ENCODE measurements at regions not wholly inside any gene's neighbourhood (a gene's known extent, or its start where the extent isn't known, plus 50 kb on each side); places are given as distances from the start of the nearest gene placed in this dataset.

DNA sequence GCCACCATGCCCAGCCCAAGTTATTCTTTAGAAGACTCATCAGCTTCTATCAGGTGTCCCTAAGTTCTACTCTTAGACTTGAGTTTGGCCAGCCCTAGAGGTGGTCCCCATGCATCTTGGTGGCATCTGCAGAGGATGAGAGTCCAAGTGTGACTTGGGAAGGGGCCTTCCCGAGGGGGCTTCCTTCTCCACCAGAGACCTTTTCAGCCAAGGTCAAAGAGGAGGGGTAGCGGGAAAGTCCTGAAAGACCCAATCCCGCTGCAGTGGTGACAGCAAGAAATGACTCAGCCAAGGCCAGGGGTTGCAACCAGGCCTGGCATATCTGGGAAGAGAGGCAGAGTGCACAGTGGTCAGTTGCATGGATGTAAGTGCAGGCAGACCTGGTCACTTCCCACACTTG is 61.7 kb upstream of the MGMT start:
- TF ChIP-seq, protein P1, sequence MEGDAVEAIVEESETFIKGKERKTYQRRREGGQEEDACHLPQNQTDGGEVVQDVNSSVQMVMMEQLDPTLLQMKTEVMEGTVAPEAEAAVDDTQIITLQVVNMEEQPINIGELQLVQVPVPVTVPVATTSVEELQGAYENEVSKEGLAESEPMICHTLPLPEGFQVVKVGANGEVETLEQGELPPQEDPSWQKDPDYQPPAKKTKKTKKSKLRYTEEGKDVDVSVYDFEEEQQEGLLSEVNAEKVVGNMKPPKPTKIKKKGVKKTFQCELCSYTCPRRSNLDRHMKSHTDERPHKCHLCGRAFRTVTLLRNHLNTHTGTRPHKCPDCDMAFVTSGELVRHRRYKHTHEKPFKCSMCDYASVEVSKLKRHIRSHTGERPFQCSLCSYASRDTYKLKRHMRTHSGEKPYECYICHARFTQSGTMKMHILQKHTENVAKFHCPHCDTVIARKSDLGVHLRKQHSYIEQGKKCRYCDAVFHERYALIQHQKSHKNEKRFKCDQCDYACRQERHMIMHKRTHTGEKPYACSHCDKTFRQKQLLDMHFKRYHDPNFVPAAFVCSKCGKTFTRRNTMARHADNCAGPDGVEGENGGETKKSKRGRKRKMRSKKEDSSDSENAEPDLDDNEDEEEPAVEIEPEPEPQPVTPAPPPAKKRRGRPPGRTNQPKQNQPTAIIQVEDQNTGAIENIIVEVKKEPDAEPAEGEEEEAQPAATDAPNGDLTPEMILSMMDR (IDR thresholded peaks at IDR 0.05; ENCODE audit: insufficient read depth, low read depth, low read length, missing control alignments), result no peak
- DNase-seq (ENCODE audit: low read depth), result no peak

DNA sequence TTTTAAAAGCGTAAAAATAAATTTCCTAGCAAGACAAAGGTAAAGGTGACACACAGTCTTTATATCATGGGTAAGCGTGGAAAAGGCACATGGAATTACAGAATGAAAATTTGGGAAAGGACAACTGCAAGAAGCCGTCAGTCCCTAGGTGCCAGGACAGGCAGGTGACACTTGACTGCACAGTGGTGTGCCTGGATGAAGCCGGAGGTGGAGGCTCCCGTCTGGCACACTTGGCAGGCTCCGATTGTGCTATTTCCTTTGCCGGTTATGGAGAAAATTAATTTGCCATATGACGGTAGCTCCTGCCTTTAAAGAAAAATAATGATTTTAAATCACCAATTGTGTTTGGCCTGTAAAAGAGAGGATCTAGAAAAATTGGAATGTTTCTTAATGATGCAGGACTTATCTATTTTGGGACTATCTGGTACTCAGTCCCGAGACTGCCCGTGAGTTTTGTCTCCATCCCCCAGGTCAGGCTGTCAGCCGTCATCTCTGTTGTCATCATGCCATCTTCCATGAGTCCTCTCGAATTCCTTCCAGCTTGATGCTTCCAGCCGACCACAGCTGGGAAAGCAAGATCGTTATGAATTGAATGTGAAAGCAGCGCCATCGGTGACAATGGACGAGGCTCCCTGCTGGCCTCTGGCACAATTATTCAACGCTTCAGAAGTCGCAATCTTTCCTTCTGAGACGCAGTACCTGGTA is 56.2 kb upstream of the MGMT start:
- TF ChIP-seq, protein P1 (IDR thresholded peaks at IDR 0.05; ENCODE audit: insufficient read depth, low read depth, low read length, missing control alignments), result no peak
- no peak for DNase-seq (ENCODE audit: low read depth)
- no peak overlapping the region for H3K4me3 ChIP-seq (ENCODE audit: low read depth, low read length)

More for the DNA sequence above, 61.7 kb upstream of the MGMT start:
- no peak overlapping the region for H3K4me3 ChIP-seq (ENCODE audit: low read depth, low read length)

DNA sequence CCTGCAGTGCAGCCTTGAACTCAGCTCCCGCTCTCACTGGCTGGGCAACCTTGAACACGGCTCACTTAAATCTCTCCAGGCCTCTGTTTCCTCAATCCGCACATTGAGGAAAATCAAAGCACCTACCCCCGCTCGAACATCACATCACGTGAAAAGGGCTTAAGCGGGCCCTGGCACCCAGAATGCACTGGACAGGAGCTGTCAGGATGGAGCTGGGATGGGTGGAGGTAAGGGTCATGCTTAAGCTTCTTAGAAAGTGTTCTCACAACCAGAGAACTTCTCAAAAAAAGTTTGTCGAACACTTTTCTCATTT is 55.7 kb upstream of the MGMT start:
- H3K4me3 ChIP-seq (ENCODE audit: low read depth, low read length), result no peak overlapping the region
- TF ChIP-seq, protein P1 (IDR thresholded peaks at IDR 0.05; ENCODE audit: insufficient read depth, low read depth, low read length, missing control alignments), result no peak
- no peak for DNase-seq (ENCODE audit: low read depth)

DNA sequence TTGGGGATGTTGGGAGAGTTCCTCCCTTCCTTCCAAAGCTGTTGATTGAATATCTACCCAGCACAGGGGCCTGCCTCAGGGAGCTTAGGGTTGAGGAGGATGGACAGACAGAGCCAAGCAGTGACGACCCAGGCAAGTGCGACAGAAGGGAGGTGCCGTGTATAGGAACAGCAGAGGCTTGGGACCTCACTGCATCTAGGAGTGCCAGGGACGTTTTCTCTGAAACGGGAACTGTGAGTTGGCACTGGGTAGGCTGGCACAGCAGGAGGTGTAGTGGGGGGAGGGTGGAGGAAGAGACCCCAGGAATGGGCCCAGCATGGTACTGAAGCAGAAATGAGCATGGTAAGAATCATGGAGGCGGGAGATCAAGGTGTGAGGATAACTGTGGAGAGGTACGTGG is 55.3 kb upstream of the MGMT start:
- no peak overlapping the region for H3K4me3 ChIP-seq (ENCODE audit: low read depth, low read length)
- no peak for DNase-seq (ENCODE audit: low read depth)
- TF ChIP-seq, protein P1 (IDR thresholded peaks at IDR 0.05; ENCODE audit: insufficient read depth, low read depth, low read length, missing control alignments), result no peak

DNA sequence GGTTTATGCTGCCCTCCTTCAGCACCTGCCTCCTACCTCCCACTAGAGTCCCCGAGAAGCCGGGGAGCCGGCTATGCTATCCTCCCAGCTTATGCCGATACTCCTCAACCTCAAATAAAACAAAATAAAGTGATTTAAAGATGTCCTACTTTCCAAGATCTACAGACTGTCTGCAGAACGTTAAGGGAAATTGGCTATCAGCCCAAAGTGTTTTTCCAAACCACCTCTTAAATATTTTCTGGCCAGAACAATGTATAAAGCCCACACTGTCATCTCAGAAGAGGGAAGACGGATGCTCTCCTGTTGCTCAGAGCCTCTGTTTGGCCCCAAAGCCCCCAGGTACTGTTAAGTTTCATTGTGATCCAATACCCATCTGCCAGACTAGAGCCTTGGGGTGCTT is 54.0 kb upstream of the MGMT start:
- DNase-seq (ENCODE audit: low read depth), result no peak
- H3K4me3 ChIP-seq (ENCODE audit: low read depth, low read length), result no peak overlapping the region
- TF ChIP-seq, protein P1 (IDR thresholded peaks at IDR 0.05; ENCODE audit: insufficient read depth, low read depth, low read length, missing control alignments), result no peak

DNA sequence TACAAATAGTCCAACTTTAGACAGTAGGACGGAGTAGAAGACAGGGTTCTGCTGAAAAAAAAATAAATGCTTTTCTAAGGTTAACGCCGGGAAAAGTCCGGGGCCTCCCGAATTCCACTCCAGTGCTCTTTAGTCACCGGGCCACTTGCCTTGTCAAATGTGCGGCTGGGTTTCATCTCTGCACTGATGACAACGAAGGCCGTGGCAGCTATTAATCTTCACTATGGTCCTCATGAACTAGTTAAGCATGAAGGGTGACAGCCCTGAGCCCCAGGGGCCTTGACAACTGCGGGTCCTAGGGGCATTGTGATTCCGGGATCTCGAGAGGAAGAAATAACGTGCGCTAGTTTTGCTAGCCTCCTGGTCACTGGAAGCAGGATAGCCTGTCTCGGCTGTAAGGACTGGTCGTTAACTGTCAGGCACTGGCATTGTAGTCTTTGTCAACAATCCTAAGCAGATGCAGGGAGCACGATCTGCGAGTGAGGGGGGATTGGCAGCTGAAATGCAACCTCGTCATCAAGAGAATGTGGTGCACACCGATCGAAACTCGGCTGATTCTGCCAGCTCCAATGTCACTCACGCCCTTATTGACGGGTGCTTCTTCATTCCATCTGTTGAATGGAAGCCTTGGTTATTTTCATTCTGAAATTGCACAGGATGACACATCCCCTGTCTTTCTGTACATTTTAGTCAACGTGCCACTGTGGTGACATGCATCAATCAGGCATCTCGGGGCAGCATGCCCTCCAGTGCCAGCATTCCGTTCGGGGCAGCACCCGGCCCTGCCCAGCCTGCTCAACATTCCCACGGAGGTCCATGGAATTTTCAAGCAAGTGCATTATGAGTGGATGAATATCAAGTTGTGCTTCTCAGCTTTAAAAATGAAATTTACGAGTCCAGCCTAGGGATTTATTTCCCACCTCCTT is 51.6 kb upstream of the MGMT start:
- H3K4me3 ChIP-seq (ENCODE audit: low read depth, low read length), result no peak overlapping the region
- no peak for DNase-seq (ENCODE audit: low read depth)
- TF ChIP-seq, protein P1 (IDR thresholded peaks at IDR 0.05; ENCODE audit: insufficient read depth, low read depth, low read length, missing control alignments), result no peak

Measured in GM12865 (cell line).